H1 (cell line): ENCODE measurements at regions not wholly inside any gene's neighbourhood (a gene's known extent, or its start where the extent isn't known, plus 50 kb on each side); places are given as distances from the start of the nearest gene placed in this dataset.

Source experiments
- CTCF ChIA-PET: fragments of 300-600 bp; sonication (Branson Sonifier 250); formaldehyde crosslinking; loops from one replicate; lab custom pipeline; 2021; ENCODE audit not compliant: partially characterized antibody; lab: Charles Lee
- POLR2A ChIA-PET: fragments of 300-600 bp; sonication (Branson Sonifier 250); formaldehyde crosslinking; loops from one replicate; lab custom pipeline; 2021; ENCODE audit warnings: inconsistent platforms; ENCODE audit not compliant: partially characterized antibody; lab: Charles Lee
- DNase-seq, 2 experiments: peaks; one replicate each; pipeline versions ENCODE4 v3.0.0 to v3.0.0-alpha.2; 2010 to 2022; ENCODE audit warnings: low spot score in 2 of 2, low read depth in 1 of 2, mixed read lengths in 1 of 2
- FAIRE-seq: peaks from 2 replicates; lab custom pipeline; 2011; peaks lifted over from hg19 to GRCh38; lab: Jason Lieb, UNC
- H2AFZ ChIP-seq: 2 replicates; pipeline ENCODE4 v1.8.1; 2012; ENCODE audit warnings: low read length, inconsistent platforms
- H2AK5ac ChIP-seq: 2 replicates; pipeline ENCODE4 v1.6.1; 2013; ENCODE audit warnings: low read depth, low read length
- H2BK120ac ChIP-seq: replicated peaks from 2 replicates; pipeline ENCODE3; 2013; ENCODE audit warnings: low read depth, low read length, inconsistent platforms
- H2BK12ac ChIP-seq: 2 replicates; pipeline ENCODE4 v1.6.1; 2013; ENCODE audit warnings: low read depth, low read length
- H2BK15ac ChIP-seq: 2 replicates; pipeline ENCODE4 v1.6.1; 2013; ENCODE audit warnings: low read length
- H2BK20ac ChIP-seq: 2 replicates; pipeline ENCODE4 v1.6.1; 2013; ENCODE audit warnings: low read length
- H2BK5ac ChIP-seq: 2 replicates; pipeline ENCODE4 v1.6.1; 2013; ENCODE audit warnings: low read depth, low read length
- H3K14ac ChIP-seq: 2 replicates; pipeline ENCODE4 v1.6.1; 2013; ENCODE audit warnings: inconsistent platforms; ENCODE audit not compliant: insufficient read length
- H3K18ac ChIP-seq: 2 replicates; pipeline ENCODE4 v1.6.1; 2013; ENCODE audit warnings: low read length; ENCODE audit errors: extremely low read depth
- H3K23ac ChIP-seq: 2 replicates; pipeline ENCODE4 v1.6.1; 2013; ENCODE audit warnings: inconsistent platforms; ENCODE audit not compliant: insufficient read length
- H3K23me2 ChIP-seq: 2 replicates; pipeline ENCODE4 v1.6.1; 2013; ENCODE audit warnings: low read depth, low read length
- H3K27ac ChIP-seq: 2 replicates; pipeline ENCODE4 v1.6.1; 2011; ENCODE audit warnings: low read depth, low read length, inconsistent platforms
- H3K27me3 ChIP-seq, 4 experiments: replicated peaks in 1 of 4; 1 replicate in 1 of 4; 2 replicates in 3 of 4; pipeline versions ENCODE4 v1.6.1 to v1.8.1; 2011 to 2013; ENCODE audit warnings: low read length in 3 of 4, mild to moderate bottlenecking in 3 of 4, inconsistent platforms in 2 of 4, mixed read lengths in 2 of 4, moderate library complexity in 1 of 4; ENCODE audit not compliant: control insufficient read depth in 3 of 4, insufficient read depth in 3 of 4; ENCODE audit errors: extremely low read depth in 1 of 4
- H3K36me3 ChIP-seq, 4 experiments: 2 replicates each; pipeline versions ENCODE4 v1.6.1 to v1.8.1; 2011 to 2013; ENCODE audit warnings: mild to moderate bottlenecking in 4 of 4, low read length in 3 of 4, moderate library complexity in 2 of 4, control low read depth in 1 of 4, inconsistent platforms in 1 of 4; ENCODE audit not compliant: insufficient read depth in 4 of 4, control insufficient read depth in 2 of 4
- H3K4ac ChIP-seq: replicated peaks from 2 replicates; pipeline ENCODE3; 2013; ENCODE audit warnings: low read length, low read depth, mixed read lengths, inconsistent platforms; ENCODE audit not compliant: insufficient read length
- H3K4me1 ChIP-seq, 4 experiments: replicated peaks in 1 of 4; 1 replicate in 1 of 4; 2 replicates in 3 of 4; pipeline versions ENCODE4 v1.6.1 to v1.8.1; 2011 to 2013; ENCODE audit warnings: low read length in 3 of 4, inconsistent platforms in 2 of 4, mixed read lengths in 1 of 4; ENCODE audit not compliant: insufficient read depth in 4 of 4, control insufficient read depth in 3 of 4
- H3K4me2 ChIP-seq, 2 experiments: 2 replicates each; pipeline versions ENCODE4 v1.6.1 to v1.8.1; 2011 to 2013; ENCODE audit warnings: low read depth in 2 of 2, low read length in 2 of 2, control low read depth in 1 of 2, inconsistent platforms in 1 of 2, mild to moderate bottlenecking in 1 of 2; ENCODE audit not compliant: insufficient read depth in 1 of 2
- H3K4me3 ChIP-seq, 4 experiments: fragments of 200-600, 300-600 bp in 1 of 4; sonication (generic), shearing (Covaris generic), sonication (Bioruptor Twin) in 1 of 4; 2 replicates each; pipeline versions ENCODE4 v1.5.1 to v1.8.1; 2011 to 2016; ENCODE audit warnings: low read length in 4 of 4, low read depth in 3 of 4, control low read depth in 2 of 4, inconsistent platforms in 2 of 4, mild to moderate bottlenecking in 2 of 4, mixed read lengths in 1 of 4, moderate library complexity in 1 of 4; ENCODE audit not compliant: insufficient read depth in 2 of 4; ENCODE audit errors: extremely low read depth in 1 of 4
- H3K56ac ChIP-seq: replicated peaks from 2 replicates; pipeline ENCODE3; 2013; ENCODE audit warnings: low read depth, mild to moderate bottlenecking, mixed read lengths, low read length, inconsistent platforms; ENCODE audit not compliant: insufficient read length
- H3K79me1 ChIP-seq: 2 replicates; pipeline ENCODE4 v1.6.1; 2013; ENCODE audit warnings: low read depth, low read length, control low read depth
- H3K79me2 ChIP-seq, 2 experiments: 2 replicates each; pipeline versions ENCODE4 v1.6.1 to v1.8.1; 2012 to 2013; ENCODE audit warnings: low read length in 2 of 2, mild to moderate bottlenecking in 2 of 2, inconsistent platforms in 1 of 2; ENCODE audit not compliant: insufficient read depth in 2 of 2, control insufficient read depth in 1 of 2
- H3K9ac ChIP-seq, 4 experiments: replicated peaks in 1 of 4; 1 replicate in 1 of 4; 2 replicates in 3 of 4; pipeline versions ENCODE4 v1.6.1 to v1.8.1; 2011 to 2013; ENCODE audit warnings: low read depth in 3 of 4, low read length in 3 of 4, control low read depth in 2 of 4, mild to moderate bottlenecking in 2 of 4, moderate library complexity in 2 of 4, inconsistent platforms in 1 of 4; ENCODE audit errors: extremely low read depth in 1 of 4
- H3K9me3 ChIP-seq, 2 experiments: 2 replicates each; pipeline versions ENCODE4 v1.6.1 to v1.8.1; 2012 to 2013; ENCODE audit warnings: mild to moderate bottlenecking in 2 of 2, moderate library complexity in 2 of 2, control low read depth in 1 of 2, inconsistent platforms in 1 of 2, low read depth in 1 of 2, low read length in 1 of 2, mixed read lengths in 1 of 2; ENCODE audit not compliant: insufficient read depth in 2 of 2
- H4K20me1 ChIP-seq, 2 experiments: replicated peaks in 1 of 2; 2 replicates each; pipeline versions ENCODE3 to v1.8.1; 2011 to 2013; ENCODE audit warnings: inconsistent platforms in 2 of 2, low read length in 2 of 2, mild to moderate bottlenecking in 1 of 2; ENCODE audit not compliant: insufficient read depth in 2 of 2, control insufficient read depth in 1 of 2
- H4K5ac ChIP-seq: 2 replicates; pipeline ENCODE4 v1.6.1; 2013; ENCODE audit warnings: low read length, low read depth, mixed read lengths, inconsistent platforms; ENCODE audit not compliant: insufficient read length
- H4K8ac ChIP-seq: 2 replicates; pipeline ENCODE4 v1.8.0; 2013; ENCODE audit warnings: mild to moderate bottlenecking, moderate library complexity, low read length, inconsistent platforms; ENCODE audit not compliant: insufficient read depth; ENCODE audit errors: extremely low read depth
- H4K91ac ChIP-seq: replicated peaks from 2 replicates; pipeline ENCODE3; 2013; ENCODE audit warnings: low read length, mixed read lengths, inconsistent platforms; ENCODE audit not compliant: insufficient read length
- ASH2L ChIP-seq: fragments of 200-600, 300-600 bp; sonication (generic); IDR thresholded peaks from one replicate; pipeline ENCODE4 v1.7.1; 2017; ENCODE audit warnings: low read length
- BRCA1 ChIP-seq: IDR thresholded peaks from 2 replicates; pipeline ENCODE4 v1.6.1; 2012; ENCODE audit warnings: low read depth, low read length, improper control_type of control experiment
- CHD2 ChIP-seq: IDR thresholded peaks from 2 replicates; pipeline ENCODE4 v1.6.1; 2012; ENCODE audit warnings: low read length, improper control_type of control experiment
- E2F6 ChIP-seq: IDR thresholded peaks from 2 replicates; pipeline ENCODE4 v1.6.1; 2012; ENCODE audit warnings: inconsistent platforms
- JUND ChIP-seq: IDR thresholded peaks from 2 replicates; pipeline ENCODE4 v1.6.1; 2011; ENCODE audit warnings: mild to moderate bottlenecking, improper control_type of control experiment, low read length
- POLR2AphosphoS5 ChIP-seq: IDR thresholded peaks from 2 replicates; pipeline ENCODE4 v1.6.1; 2011; ENCODE audit warnings: low read depth, low read length
- RAD21 ChIP-seq, 2 experiments: IDR thresholded peaks in 1 of 2; conservative IDR thresholded peaks in 1 of 2; 2 replicates each; pipeline ENCODE4 v1.6.1; 2011; ENCODE audit warnings: low read depth in 2 of 2, low read length in 2 of 2, improper control_type of control experiment in 1 of 2, inconsistent platforms in 1 of 2, mild to moderate bottlenecking in 1 of 2, moderate library complexity in 1 of 2
- SIRT6 ChIP-seq: IDR thresholded peaks from one replicate; pipeline ENCODE4 v1.7.1; 2012; ENCODE audit warnings: low read length, inconsistent platforms
- SRF ChIP-seq: IDR thresholded peaks from 2 replicates; pipeline ENCODE4 v1.6.1; 2011; ENCODE audit warnings: mild to moderate bottlenecking, low read depth, low read length, moderate library complexity
- TAF1 ChIP-seq: IDR thresholded peaks from 2 replicates; pipeline ENCODE4 v1.6.1; 2011; ENCODE audit warnings: mild to moderate bottlenecking, low read depth, low read length
- TCF12 ChIP-seq: IDR thresholded peaks from 2 replicates; pipeline ENCODE4 v1.6.1; 2011; ENCODE audit warnings: low read depth, mild to moderate bottlenecking, low read length
- ZNF274 ChIP-seq: IDR thresholded peaks from 2 replicates; pipeline ENCODE4 v1.7.0; 2012; ENCODE audit warnings: low read length, borderline replicate concordance; ENCODE audit errors: extremely low read depth
- WGBS, 2 experiments: shearing (Covaris generic) in 1 of 2; methylation state at CpG; one replicate each; pipeline versions ENCODE4 v1.1.6 to v1.1.7; 2013 to 2015; ENCODE audit warnings: low lambda C conversion rate in 2 of 2, mixed read lengths in 2 of 2, inconsistent platforms in 1 of 2, low coverage in 1 of 2, missing lambda C conversion rate in 1 of 2; ENCODE audit not compliant: insufficient replicate concordance in 2 of 2, insufficient coverage in 1 of 2, insufficient read length in 1 of 2; ENCODE audit errors: extremely low coverage in 1 of 2, missing lambda C conversion rate in 1 of 2; 5-methylcytosine and 5-hydroxymethylcytosine counted together
- TF ChIP-seq, protein P1 (sequence below), 3 experiments: IDR thresholded peaks; 1 replicate in 2 of 3; 2 replicates in 1 of 3; pipeline versions ENCODE4 v1.5.1 to v1.6.1; 2011; ENCODE audit warnings: low read length in 3 of 3, mild to moderate bottlenecking in 3 of 3, inconsistent platforms in 2 of 3, low read depth in 1 of 3, moderate library complexity in 1 of 3; ENCODE audit not compliant: insufficient read depth in 1 of 3; ENCODE audit errors: control extremely low read depth in 1 of 3

GRCh38 chr2:217740756-217741155, 262.0 kb downstream of the TNS1 start:
- H2AK5ac ChIP-seq = no peak overlapping the region
- H3K4me1 ChIP-seq = no peaks in the 10 kb centered on the region
- no peak overlapping the region for H4K8ac ChIP-seq
- no peak overlapping the region for H3K27ac ChIP-seq
- H3K23ac ChIP-seq = no peak overlapping the region
- no peak overlapping the region for H2BK12ac ChIP-seq
- H3K18ac ChIP-seq = no peak overlapping the region
- no peaks in the 10 kb centered on the region for H4K20me1 ChIP-seq
- ChIA-PET POLR2A (no interaction called here), CTCF (interaction anchor here (0.9 to 2.2 kb wide), 4 partner anchors 10 to 1058 kb away, joined by 3 to 7 read pairs (median 4); no protein-coding TSS in a partner anchor)
- H3K9ac ChIP-seq = no peak overlapping the region
- no peak overlapping the region for H2BK5ac ChIP-seq
- H3K4me3 ChIP-seq = no peak overlapping the region
- H3K79me1 ChIP-seq = no peaks in the 10 kb centered on the region
- no peaks in the 10 kb centered on the region for H3K23me2 ChIP-seq
- FAIRE-seq (no peak), DNase-seq (no peak)
- no peak overlapping the region for H3K4me2 ChIP-seq
- H3K4ac ChIP-seq = no peak overlapping the region
- H3K36me3 ChIP-seq = no peaks in the 10 kb centered on the region
- 97% methylated on average over 6 of the region's 6 CpGs; no CpG with 5 or more reads in 1 of the 2 experiments for WGBS, 2 experiments
- H4K91ac ChIP-seq = no peak overlapping the region
- H3K14ac ChIP-seq = no peak overlapping the region
- no peak overlapping the region for H2BK20ac ChIP-seq
- H4K5ac ChIP-seq = no peak overlapping the region
- H3K9me3 ChIP-seq = no peaks in the 10 kb centered on the region
- no peak overlapping the region for H3K56ac ChIP-seq
- no peaks in the 10 kb centered on the region for H3K27me3 ChIP-seq
- no peak overlapping the region for H2AFZ ChIP-seq
- H3K79me2 ChIP-seq = no peaks in the 10 kb centered on the region
- H2BK15ac ChIP-seq = no peak overlapping the region
- H2BK120ac ChIP-seq = no peak overlapping the region
- TF ChIP-seq ASH2L (no peak), SIRT6 (no peak), TAF1 (no peak), BRCA1 (no peak), SRF (no peak), TCF12 (no peak), E2F6 (no peak), JUND (no peak), POLR2AphosphoS5 (no peak), RAD21 (IDR thresholded peaks at IDR 0.05 in 1 of 2, conservative IDR thresholded peaks at IDR 0.05 in 1 of 2; ENCODE audit: low read depth in 2 of 2, low read length in 2 of 2) (no peak), ZNF274 (no peak), CHD2 (no peak)
- TF ChIP-seq, protein P1, sequence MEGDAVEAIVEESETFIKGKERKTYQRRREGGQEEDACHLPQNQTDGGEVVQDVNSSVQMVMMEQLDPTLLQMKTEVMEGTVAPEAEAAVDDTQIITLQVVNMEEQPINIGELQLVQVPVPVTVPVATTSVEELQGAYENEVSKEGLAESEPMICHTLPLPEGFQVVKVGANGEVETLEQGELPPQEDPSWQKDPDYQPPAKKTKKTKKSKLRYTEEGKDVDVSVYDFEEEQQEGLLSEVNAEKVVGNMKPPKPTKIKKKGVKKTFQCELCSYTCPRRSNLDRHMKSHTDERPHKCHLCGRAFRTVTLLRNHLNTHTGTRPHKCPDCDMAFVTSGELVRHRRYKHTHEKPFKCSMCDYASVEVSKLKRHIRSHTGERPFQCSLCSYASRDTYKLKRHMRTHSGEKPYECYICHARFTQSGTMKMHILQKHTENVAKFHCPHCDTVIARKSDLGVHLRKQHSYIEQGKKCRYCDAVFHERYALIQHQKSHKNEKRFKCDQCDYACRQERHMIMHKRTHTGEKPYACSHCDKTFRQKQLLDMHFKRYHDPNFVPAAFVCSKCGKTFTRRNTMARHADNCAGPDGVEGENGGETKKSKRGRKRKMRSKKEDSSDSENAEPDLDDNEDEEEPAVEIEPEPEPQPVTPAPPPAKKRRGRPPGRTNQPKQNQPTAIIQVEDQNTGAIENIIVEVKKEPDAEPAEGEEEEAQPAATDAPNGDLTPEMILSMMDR (IDR thresholded peaks at IDR 0.05; ENCODE audit: control extremely low read depth in 1 of 3, insufficient read depth in 1 of 3, low read depth in 1 of 3, low read length in 3 of 3) = no peak
